NCI-H2029 treated with DMSO at 0.1 percent for 48 hours (cell line): ENCODE measurements at regions not wholly inside any gene's neighbourhood (a gene's known extent, or its start where the extent isn't known, plus 50 kb on each side); places are given as distances from the start of the nearest gene placed in this dataset.
"Not testable (repeated sequence)": the region's sequence is repeated elsewhere in the genome, so short reads cannot be mapped to it uniquely, and the experiment has no call there.

Source experiments
- DNase-seq: peaks from one replicate; lab custom pipeline; 2025; lab: John Stamatoyannopoulos, UW

- no peak for DNase-seq
Observed at GRCh38 chr16:87203060-87203656, 114.0 kb downstream of the C16orf95 start.

- no peak for DNase-seq
Observed at GRCh38 chr16:87206646-87207451, 110.3 kb downstream of the C16orf95 start.

- DNase-seq, result no peak
Observed at GRCh38 chr16:87207509-87207908, 109.7 kb downstream of the C16orf95 start.

- no peak for DNase-seq
Observed at GRCh38 chr16:87207965-87208364, 109.2 kb downstream of the C16orf95 start.

GRCh38 chr16:87208968-87209367 lies 108.2 kb downstream of the C16orf95 start:
- DNase-seq, result not testable (repeated sequence)

GRCh38 chr16:87209808-87210512 lies 107.2 kb downstream of the C16orf95 start:
- no peak for DNase-seq

- DNase-seq, result no peak
Observed at GRCh38 chr16:87210894-87211293, 106.3 kb downstream of the C16orf95 start.

- no peak for DNase-seq
Observed at GRCh38 chr16:87212026-87212425, 105.2 kb downstream of the C16orf95 start.

- no peak for DNase-seq
Observed at GRCh38 chr16:87213536-87213935, 103.7 kb downstream of the C16orf95 start.

- no peak for DNase-seq
Observed at GRCh38 chr16:87216148-87216840, 100.9 kb downstream of the C16orf95 start.

- no peak for DNase-seq
Observed at GRCh38 chr16:87216841-87217275, 100.3 kb downstream of the C16orf95 start.

- not testable (repeated sequence) for DNase-seq
Observed at GRCh38 chr16:87217802-87218201, 99.4 kb downstream of the C16orf95 start.

GRCh38 chr16:87218281-87219055 lies 98.7 kb downstream of the C16orf95 start:
- DNase-seq, result no peak

GRCh38 chr16:87219287-87219909 lies 97.8 kb downstream of the C16orf95 start:
- DNase-seq, result no peak

- no peak for DNase-seq
Observed at GRCh38 chr16:87221633-87222032, 95.6 kb downstream of the C16orf95 start.

GRCh38 chr16:87222335-87222734 lies 94.9 kb downstream of the C16orf95 start:
- no peak for DNase-seq

- no peak for DNase-seq
Observed at GRCh38 chr16:87223656-87224248, 93.4 kb downstream of the C16orf95 start.

- no peak for DNase-seq
Observed at GRCh38 chr16:87226926-87227295, 90.3 kb downstream of the C16orf95 start.

- no peak for DNase-seq
Observed at GRCh38 chr16:87227296-87227951, 89.8 kb downstream of the C16orf95 start.

GRCh38 chr16:87228363-87228762 lies 88.8 kb downstream of the C16orf95 start:
- no peak for DNase-seq
